Ishikawa (cell line): ENCODE measurements at regions not wholly inside any gene's neighbourhood (a gene's known extent, or its start where the extent isn't known, plus 50 kb on each side); places are given as distances from the start of the nearest gene placed in this dataset.

ENCODE experiments used
- CEBPB ChIP-seq: IDR thresholded peaks from 2 replicates; pipeline ENCODE4 v1.6.1; 2012
- CREB1 ChIP-seq: IDR thresholded peaks from 2 replicates; pipeline ENCODE4 v1.6.1; 2012; ENCODE audit warnings: low read depth
- EGR1 ChIP-seq: IDR thresholded peaks from 2 replicates; pipeline ENCODE4 v1.6.1; 2012
- EP300 ChIP-seq: IDR thresholded peaks from 2 replicates; pipeline ENCODE4 v1.6.1; 2012; ENCODE audit warnings: borderline replicate concordance
- FOXM1 ChIP-seq: IDR thresholded peaks from 2 replicates; pipeline ENCODE4 v1.6.1; 2012; ENCODE audit warnings: low read depth, borderline replicate concordance
- NFIC ChIP-seq: IDR thresholded peaks from 2 replicates; pipeline ENCODE4 v1.6.1; 2012
- RAD21 ChIP-seq: IDR thresholded peaks from 2 replicates; pipeline ENCODE4 v1.6.1; 2012; ENCODE audit warnings: low read depth
- TAF1 ChIP-seq: IDR thresholded peaks from 2 replicates; pipeline ENCODE4 v1.6.1; 2012; ENCODE audit warnings: low read depth, mild to moderate bottlenecking
- TCF12 ChIP-seq: IDR thresholded peaks from 2 replicates; pipeline ENCODE4 v1.6.1; 2012; ENCODE audit warnings: low read depth
- TEAD4 ChIP-seq: IDR thresholded peaks from 2 replicates; pipeline ENCODE4 v1.6.1; 2012
- YY1 ChIP-seq: IDR thresholded peaks from 2 replicates; pipeline ENCODE4 v1.6.1; 2012; ENCODE audit warnings: low read depth
- ZBTB7A ChIP-seq: IDR thresholded peaks from 2 replicates; pipeline ENCODE4 v1.6.1; 2012; ENCODE audit warnings: low read depth
- TF ChIP-seq, protein P1 (sequence below): IDR thresholded peaks from 2 replicates; pipeline ENCODE4 v1.6.1; 2012; ENCODE audit warnings: low read depth, mild to moderate bottlenecking
- TF ChIP-seq, protein P2 (sequence below): IDR thresholded peaks from 2 replicates; pipeline ENCODE4 v1.6.1; 2012
- TF ChIP-seq, protein P3 (sequence below): IDR thresholded peaks from 2 replicates; pipeline ENCODE4 v1.6.1; 2012

DNA sequence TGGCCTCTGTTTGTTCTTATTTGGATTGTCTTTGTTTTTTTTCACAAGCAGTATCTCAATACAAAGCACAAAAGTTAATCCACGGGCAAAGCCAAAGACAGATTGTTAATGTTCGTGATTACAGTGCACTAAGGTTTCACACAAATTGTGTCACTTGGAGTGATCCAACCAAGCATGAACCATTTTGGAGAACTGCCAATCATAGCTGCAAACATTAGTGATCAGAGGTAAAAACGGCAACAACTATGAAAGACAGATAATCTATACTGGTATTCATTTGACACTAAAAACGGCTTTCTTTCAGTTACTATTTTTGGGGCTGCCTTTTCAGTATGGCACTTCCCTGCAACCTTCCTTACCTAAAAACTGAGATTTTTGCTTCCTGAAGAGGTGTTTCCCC, 213.1 kb upstream of the GULP1 start:
- no peak for TF ChIP-seq ZBTB7A
- peak; percentile 56 for TF ChIP-seq NFIC

DNA sequence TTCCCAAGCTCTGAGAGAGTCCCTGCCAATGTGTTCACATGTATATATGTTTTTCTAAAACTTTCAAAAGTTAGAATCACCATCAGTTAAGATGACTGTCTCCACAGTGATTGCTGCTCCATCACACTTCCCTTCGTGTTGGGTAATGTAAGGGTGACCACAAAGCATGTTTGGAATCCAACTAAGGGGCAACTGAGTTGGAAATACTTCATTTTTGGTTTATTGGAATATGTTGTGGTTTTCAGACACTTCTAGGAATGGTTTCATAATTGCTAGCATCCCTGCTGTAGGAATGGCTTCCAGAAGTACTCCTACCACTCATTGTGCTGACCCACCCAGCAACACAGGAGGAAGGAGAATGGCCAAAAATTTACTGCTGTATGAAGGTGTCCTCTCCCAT, 212.5 kb upstream of the GULP1 start:
- TF ChIP-seq NFIC (no peak), YY1 (no peak), EP300 (no peak)

DNA sequence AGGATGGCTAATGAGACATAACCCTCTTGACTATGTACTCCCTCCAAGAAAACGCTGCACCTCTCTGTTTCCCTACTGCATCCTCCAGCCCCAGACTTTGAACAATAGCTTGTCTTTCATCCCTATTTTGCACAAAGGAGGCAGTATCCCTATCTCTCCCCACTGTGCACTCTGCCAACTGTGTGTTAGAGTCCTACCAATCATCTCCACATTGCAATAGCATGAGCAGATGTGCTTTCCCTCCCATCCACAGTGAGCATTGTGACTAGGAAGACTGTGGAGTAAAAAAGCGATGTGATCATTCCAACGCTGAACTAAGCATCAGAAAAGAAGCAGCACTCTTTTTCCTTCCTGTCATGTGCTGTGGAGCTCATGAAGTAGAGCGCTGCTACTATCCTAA, 206.3 kb upstream of the GULP1 start:
- TF ChIP-seq NFIC (no peak), FOXM1 (no peak), ZBTB7A (no peak), CREB1 (no peak), TAF1 (no peak), TCF12 (no peak), EP300 (no peak), RAD21 (no peak), CEBPB (no peak), EGR1 (no peak), YY1 (no peak), TEAD4 (no peak)
- TF ChIP-seq, protein P1, sequence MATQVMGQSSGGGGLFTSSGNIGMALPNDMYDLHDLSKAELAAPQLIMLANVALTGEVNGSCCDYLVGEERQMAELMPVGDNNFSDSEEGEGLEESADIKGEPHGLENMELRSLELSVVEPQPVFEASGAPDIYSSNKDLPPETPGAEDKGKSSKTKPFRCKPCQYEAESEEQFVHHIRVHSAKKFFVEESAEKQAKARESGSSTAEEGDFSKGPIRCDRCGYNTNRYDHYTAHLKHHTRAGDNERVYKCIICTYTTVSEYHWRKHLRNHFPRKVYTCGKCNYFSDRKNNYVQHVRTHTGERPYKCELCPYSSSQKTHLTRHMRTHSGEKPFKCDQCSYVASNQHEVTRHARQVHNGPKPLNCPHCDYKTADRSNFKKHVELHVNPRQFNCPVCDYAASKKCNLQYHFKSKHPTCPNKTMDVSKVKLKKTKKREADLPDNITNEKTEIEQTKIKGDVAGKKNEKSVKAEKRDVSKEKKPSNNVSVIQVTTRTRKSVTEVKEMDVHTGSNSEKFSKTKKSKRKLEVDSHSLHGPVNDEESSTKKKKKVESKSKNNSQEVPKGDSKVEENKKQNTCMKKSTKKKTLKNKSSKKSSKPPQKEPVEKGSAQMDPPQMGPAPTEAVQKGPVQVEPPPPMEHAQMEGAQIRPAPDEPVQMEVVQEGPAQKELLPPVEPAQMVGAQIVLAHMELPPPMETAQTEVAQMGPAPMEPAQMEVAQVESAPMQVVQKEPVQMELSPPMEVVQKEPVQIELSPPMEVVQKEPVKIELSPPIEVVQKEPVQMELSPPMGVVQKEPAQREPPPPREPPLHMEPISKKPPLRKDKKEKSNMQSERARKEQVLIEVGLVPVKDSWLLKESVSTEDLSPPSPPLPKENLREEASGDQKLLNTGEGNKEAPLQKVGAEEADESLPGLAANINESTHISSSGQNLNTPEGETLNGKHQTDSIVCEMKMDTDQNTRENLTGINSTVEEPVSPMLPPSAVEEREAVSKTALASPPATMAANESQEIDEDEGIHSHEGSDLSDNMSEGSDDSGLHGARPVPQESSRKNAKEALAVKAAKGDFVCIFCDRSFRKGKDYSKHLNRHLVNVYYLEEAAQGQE: no peak
- TF ChIP-seq, protein P2, sequence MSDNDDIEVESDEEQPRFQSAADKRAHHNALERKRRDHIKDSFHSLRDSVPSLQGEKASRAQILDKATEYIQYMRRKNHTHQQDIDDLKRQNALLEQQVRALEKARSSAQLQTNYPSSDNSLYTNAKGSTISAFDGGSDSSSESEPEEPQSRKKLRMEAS: no peak
- TF ChIP-seq, protein P3, sequence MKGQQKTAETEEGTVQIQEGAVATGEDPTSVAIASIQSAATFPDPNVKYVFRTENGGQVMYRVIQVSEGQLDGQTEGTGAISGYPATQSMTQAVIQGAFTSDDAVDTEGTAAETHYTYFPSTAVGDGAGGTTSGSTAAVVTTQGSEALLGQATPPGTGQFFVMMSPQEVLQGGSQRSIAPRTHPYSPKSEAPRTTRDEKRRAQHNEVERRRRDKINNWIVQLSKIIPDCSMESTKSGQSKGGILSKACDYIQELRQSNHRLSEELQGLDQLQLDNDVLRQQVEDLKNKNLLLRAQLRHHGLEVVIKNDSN: no peak

DNA sequence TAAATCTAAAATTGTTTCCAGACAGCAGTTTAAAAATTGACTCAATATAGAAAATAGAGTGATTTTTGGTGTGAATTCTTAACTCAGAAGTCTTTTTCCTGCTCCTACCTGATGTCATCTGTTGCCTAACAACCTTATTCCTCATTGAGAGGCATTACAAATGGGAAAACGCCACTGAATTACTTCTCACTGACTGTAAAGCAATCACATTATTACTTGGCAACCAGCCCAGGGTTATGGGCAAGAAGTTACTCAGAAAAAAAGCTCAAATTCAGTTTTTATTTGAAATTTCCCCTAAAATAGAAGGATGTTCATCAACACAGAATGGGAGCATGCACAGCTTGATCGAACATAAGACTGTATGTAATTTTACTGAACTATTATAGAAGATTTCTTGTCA, 201.8 kb upstream of the GULP1 start:
- no peak for TF ChIP-seq CEBPB
- TF ChIP-seq YY1: no peak
- TF ChIP-seq ZBTB7A: no peak
- TF ChIP-seq EP300: no peak
- no peak for TF ChIP-seq EGR1

DNA sequence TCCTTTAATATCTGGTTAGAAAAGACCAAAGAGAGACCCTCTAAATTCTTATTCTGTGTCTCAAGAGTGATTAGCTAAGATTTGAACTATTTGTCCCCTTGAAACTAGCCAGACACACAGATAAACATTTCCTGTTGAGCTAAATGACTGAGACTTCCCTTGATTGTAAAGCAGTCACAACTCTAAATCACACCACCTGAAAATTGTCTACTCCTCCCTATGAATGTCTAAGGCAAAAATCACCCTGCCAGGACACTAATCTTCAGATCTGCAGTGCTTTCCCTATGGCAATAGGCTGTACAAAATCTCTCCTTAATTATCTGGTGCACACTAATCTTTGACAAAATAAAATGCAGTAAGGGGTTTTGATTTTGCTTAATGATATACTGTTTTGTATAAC, 200.5 kb upstream of the GULP1 start:
- TF ChIP-seq FOXM1 (no peak), TAF1 (no peak), CEBPB (no peak), TCF12 (no peak), CREB1 (no peak)
- TF ChIP-seq, protein P3: no peak

DNA sequence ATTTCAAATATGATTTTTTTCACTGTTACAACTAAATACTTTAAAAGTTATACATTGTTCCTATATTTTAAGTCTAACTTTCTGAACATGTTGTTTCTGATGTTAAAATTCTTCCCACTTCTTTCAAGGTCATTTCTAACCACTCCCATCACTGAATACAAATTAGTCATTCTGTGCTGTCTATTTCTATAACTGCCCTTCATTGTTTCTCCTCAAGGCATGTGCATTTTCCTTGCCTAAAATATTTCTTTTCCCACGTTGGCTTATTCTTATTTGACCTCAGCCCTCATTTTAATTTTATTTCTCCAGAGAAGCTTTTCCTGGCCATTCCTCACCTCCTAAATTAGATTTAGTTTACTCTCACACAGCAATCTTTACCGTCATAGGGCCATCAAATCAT, 198.9 kb upstream of the GULP1 start:
- TF ChIP-seq NFIC (no peak), RAD21 (no peak), EGR1 (no peak), YY1 (no peak), CREB1 (no peak), TAF1 (no peak), CEBPB (no peak), ZBTB7A (no peak), TEAD4 (no peak)
- TF ChIP-seq, protein P3: no peak

DNA sequence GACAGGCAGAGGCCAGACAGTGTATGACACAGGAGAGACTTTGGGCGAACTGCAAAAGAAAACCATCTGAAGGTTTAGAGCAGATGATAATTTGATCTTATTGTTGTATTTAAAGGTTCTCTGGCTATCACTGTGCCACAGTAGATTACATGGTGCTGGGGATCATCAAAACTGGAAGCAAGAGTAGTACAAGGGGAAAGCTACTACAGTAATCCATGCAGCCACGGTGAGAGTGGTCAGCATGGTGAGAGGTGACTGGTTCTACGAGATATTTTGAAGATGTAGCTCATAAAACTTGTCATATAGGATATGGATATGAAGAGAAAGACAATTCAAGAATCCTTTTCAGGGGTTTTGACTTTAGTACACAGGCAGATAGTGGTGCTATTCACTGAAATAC, 194.8 kb upstream of the GULP1 start:
- TF ChIP-seq, protein P1: no peak
- TF ChIP-seq TAF1 (no peak), RAD21 (no peak), CEBPB (no peak), EGR1 (no peak), NFIC (no peak), TEAD4 (no peak), CREB1 (no peak), ZBTB7A (no peak)
- TF ChIP-seq, protein P2: no peak
